IMR-90 (cell line): ENCODE measurements at regions not wholly inside any gene's neighbourhood (a gene's known extent, or its start where the extent isn't known, plus 50 kb on each side); places are given as distances from the start of the nearest gene placed in this dataset.

ENCODE experiments used
- ATAC-seq: fragments of 200-7000 bp; cut with Tn5 transposase; 2 replicates; pipeline ENCODE4 v1.9.1; 2020; ENCODE audit warnings: low read depth, mild to moderate bottlenecking, moderate library complexity
- BruUV-seq: library from RNA; stranded (reverse); fragments of 400-500 nt; replicated peaks from 2 replicates; lab custom pipeline; 2021; lab: Mats Ljungman, UMichigan
- CTCF ChIA-PET: fragments of 300-600 bp; formaldehyde crosslinking; extraction: SDS; loops from one replicate; lab custom pipeline; 2021; ENCODE audit warnings: antibody characterized with exemption; lab: Yijun Ruan, JAX
- POLR2A ChIA-PET: fragments of 300-600 bp; sonication (Branson Sonifier 250); formaldehyde crosslinking; loops from one replicate; lab custom pipeline; 2022; ENCODE audit warnings: antibody characterized with exemption; ENCODE audit not compliant: unreplicated experiment; lab: Charles Lee
- DNase-seq: peaks from one replicate; pipeline ENCODE4 v3.0.0; 2013
- H2AFZ ChIP-seq: replicated peaks from 2 replicates; pipeline ENCODE3; 2013; ENCODE audit warnings: low read length, mild to moderate bottlenecking; ENCODE audit not compliant: poor library complexity
- H2AK5ac ChIP-seq: 2 replicates; pipeline ENCODE4 v1.6.1; 2013; ENCODE audit warnings: low read depth, low read length, inconsistent platforms
- H2AK9ac ChIP-seq: replicated peaks from 2 replicates; pipeline ENCODE3; 2013; ENCODE audit warnings: mild to moderate bottlenecking, low read depth, low read length, moderate library complexity; ENCODE audit not compliant: poor library complexity
- H2BK120ac ChIP-seq: 2 replicates; pipeline ENCODE4 v1.6.1; 2013; ENCODE audit warnings: low read depth, low read length, inconsistent platforms
- H2BK15ac ChIP-seq: 3 replicates; pipeline ENCODE4 v1.6.1; 2013; ENCODE audit warnings: low read depth, low read length, inconsistent platforms
- H2BK20ac ChIP-seq: 2 replicates; pipeline ENCODE4 v1.6.1; 2013; ENCODE audit warnings: low read depth, mild to moderate bottlenecking, inconsistent platforms, low read length, moderate library complexity
- H2BK5ac ChIP-seq: 2 replicates; pipeline ENCODE4 v1.6.1; 2013; ENCODE audit warnings: mild to moderate bottlenecking, low read depth, low read length, inconsistent platforms; ENCODE audit not compliant: poor library complexity, severe bottlenecking
- H3K14ac ChIP-seq: replicated peaks from 2 replicates; pipeline ENCODE4 v1.6.1; 2013; ENCODE audit warnings: low read depth, low read length, inconsistent platforms
- H3K18ac ChIP-seq: 2 replicates; pipeline ENCODE4 v1.6.1; 2013; ENCODE audit warnings: low read depth, low read length, control low read depth
- H3K23ac ChIP-seq: 2 replicates; pipeline ENCODE4 v1.6.1; 2013; ENCODE audit warnings: low read depth, low read length, inconsistent platforms
- H3K27ac ChIP-seq: 2 replicates; pipeline ENCODE4 v1.5.1; 2013; ENCODE audit warnings: mild to moderate bottlenecking, control low read depth, low read length; ENCODE audit not compliant: insufficient read depth
- H3K27me3 ChIP-seq: 2 replicates; pipeline ENCODE4 v1.6.1; 2013; ENCODE audit warnings: low read length; ENCODE audit not compliant: control insufficient read depth, insufficient read depth
- H3K36me3 ChIP-seq: 2 replicates; pipeline ENCODE4 v1.6.1; 2013; ENCODE audit warnings: low read length, mixed read lengths; ENCODE audit not compliant: control insufficient read depth, insufficient read depth
- H3K4ac ChIP-seq: 2 replicates; pipeline ENCODE4 v1.6.1; 2013; ENCODE audit warnings: low read depth, low read length, inconsistent platforms
- H3K4me1 ChIP-seq: 2 replicates; pipeline ENCODE4 v1.6.1; 2013; ENCODE audit warnings: low read length, mixed read lengths; ENCODE audit not compliant: control insufficient read depth, insufficient read depth
- H3K4me2 ChIP-seq: 2 replicates; pipeline ENCODE4 v1.6.1; 2013; ENCODE audit warnings: low read depth, mild to moderate bottlenecking, control low read depth, low read length, moderate library complexity
- H3K4me3 ChIP-seq: 2 replicates; pipeline ENCODE4 v1.5.1; 2013; ENCODE audit warnings: low read depth, mild to moderate bottlenecking, control low read depth, low read length, moderate library complexity; ENCODE audit not compliant: insufficient read depth
- H3K56ac ChIP-seq: 2 replicates; pipeline ENCODE4 v1.6.1; 2013; ENCODE audit warnings: low read length, inconsistent platforms; ENCODE audit not compliant: insufficient read depth; ENCODE audit errors: extremely low read depth
- H3K79me1 ChIP-seq, 2 experiments: 2 replicates each; pipeline ENCODE4 v1.6.1; 2013; ENCODE audit warnings: low read length in 2 of 2, inconsistent platforms in 1 of 2, low read depth in 1 of 2
- H3K9ac ChIP-seq: 2 replicates; pipeline ENCODE4 v1.6.1; 2013; ENCODE audit warnings: low read depth, low read length, control low read depth
- H3K9me1 ChIP-seq: 2 replicates; pipeline ENCODE4 v1.6.1; 2013; ENCODE audit warnings: low read length, inconsistent platforms; ENCODE audit not compliant: insufficient read depth
- H3K9me3 ChIP-seq: 2 replicates; pipeline ENCODE4 v1.6.1; 2013; ENCODE audit warnings: low read length; ENCODE audit not compliant: control insufficient read depth, insufficient read depth
- H4K20me1 ChIP-seq: 2 replicates; pipeline ENCODE4 v1.6.1; 2013; ENCODE audit warnings: low read length, inconsistent platforms; ENCODE audit not compliant: insufficient read depth
- H4K5ac ChIP-seq: 2 replicates; pipeline ENCODE4 v1.6.1; 2013; ENCODE audit warnings: mild to moderate bottlenecking, low read depth, low read length, control low read depth
- H4K8ac ChIP-seq, 2 experiments: 2 replicates each; pipeline ENCODE4 v1.6.1; 2013; ENCODE audit warnings: low read depth in 2 of 2, low read length in 2 of 2, control low read depth in 1 of 2, inconsistent platforms in 1 of 2
- H4K91ac ChIP-seq: 2 replicates; pipeline ENCODE4 v1.6.1; 2013; ENCODE audit warnings: low read depth, low read length, inconsistent platforms; ENCODE audit not compliant: insufficient read depth
- BHLHE40 ChIP-seq: fragments of 150-350 bp; IDR thresholded peaks from 2 replicates; pipeline ENCODE4 v1.6.1; 2016; ENCODE audit warnings: mild to moderate bottlenecking, low read depth, low read length
- CEBPB ChIP-seq: IDR thresholded peaks from 2 replicates; pipeline ENCODE4 v1.6.1; 2012; ENCODE audit warnings: low read depth, low read length, improper control_type of control experiment
- MXI1 ChIP-seq: IDR thresholded peaks from 2 replicates; pipeline ENCODE4 v1.6.1; 2012; ENCODE audit warnings: low read depth, mild to moderate bottlenecking, low read length, moderate library complexity, borderline replicate concordance
- NFE2L2 ChIP-seq: fragments of 150-350 bp; IDR thresholded peaks from 2 replicates; pipeline ENCODE4 v1.6.1; 2016; ENCODE audit warnings: low read depth, mild to moderate bottlenecking, low read length
- RAD21 ChIP-seq: IDR thresholded peaks from 2 replicates; pipeline ENCODE4 v1.6.1; 2012; ENCODE audit warnings: low read length, improper control_type of control experiment
- RCOR1 ChIP-seq: IDR thresholded peaks from 2 replicates; pipeline ENCODE4 v1.6.1; 2012; ENCODE audit warnings: mild to moderate bottlenecking, low read length, improper control_type of control experiment; ENCODE audit not compliant: insufficient replicate concordance
- SMC3 ChIP-seq: fragments of 150-350 bp; IDR thresholded peaks from 2 replicates; pipeline ENCODE4 v1.6.1; 2016; ENCODE audit warnings: low read depth, mild to moderate bottlenecking, antibody characterized with exemption, low read length, moderate library complexity
- WGBS, 2 experiments: methylation state at CpG; one replicate each; pipeline versions ENCODE4 v1.1.5 to v1.1.7; 2013; ENCODE audit warnings: missing lambda C conversion rate in 2 of 2; ENCODE audit not compliant: insufficient read length in 1 of 2; ENCODE audit errors: extremely low coverage in 2 of 2; 5-methylcytosine and 5-hydroxymethylcytosine counted together
- dilution Hi-C: fragments of 300-500 bp; cut with HindIII; formaldehyde crosslinking; loops from one replicate; pipeline ENCODE4 v1.14.3; 2018; ENCODE audit warnings: low sequenced_read_pairs; ENCODE audit not compliant: unreplicated experiment
- in situ Hi-C: fragments of 300-500 bp; cut with MboI; formaldehyde crosslinking; loops from 3 replicates; pipeline ENCODE4 v1.14.3; 2019; ENCODE audit warnings: low sequenced_read_pairs, inconsistent platforms, mixed read lengths
- intact Hi-C: fragments of 100-400 bp; cut with micrococcal nuclease; formaldehyde crosslinking; loops from 2 replicates; pipeline ENCODE4 v1.10.0; 2022
- TF ChIP-seq, protein P1 (sequence below): fragments of 150-350 bp; IDR thresholded peaks from 2 replicates; pipeline ENCODE4 v1.6.1; 2016; ENCODE audit warnings: low read depth, mild to moderate bottlenecking, low read length, moderate library complexity, borderline replicate concordance

DNA sequence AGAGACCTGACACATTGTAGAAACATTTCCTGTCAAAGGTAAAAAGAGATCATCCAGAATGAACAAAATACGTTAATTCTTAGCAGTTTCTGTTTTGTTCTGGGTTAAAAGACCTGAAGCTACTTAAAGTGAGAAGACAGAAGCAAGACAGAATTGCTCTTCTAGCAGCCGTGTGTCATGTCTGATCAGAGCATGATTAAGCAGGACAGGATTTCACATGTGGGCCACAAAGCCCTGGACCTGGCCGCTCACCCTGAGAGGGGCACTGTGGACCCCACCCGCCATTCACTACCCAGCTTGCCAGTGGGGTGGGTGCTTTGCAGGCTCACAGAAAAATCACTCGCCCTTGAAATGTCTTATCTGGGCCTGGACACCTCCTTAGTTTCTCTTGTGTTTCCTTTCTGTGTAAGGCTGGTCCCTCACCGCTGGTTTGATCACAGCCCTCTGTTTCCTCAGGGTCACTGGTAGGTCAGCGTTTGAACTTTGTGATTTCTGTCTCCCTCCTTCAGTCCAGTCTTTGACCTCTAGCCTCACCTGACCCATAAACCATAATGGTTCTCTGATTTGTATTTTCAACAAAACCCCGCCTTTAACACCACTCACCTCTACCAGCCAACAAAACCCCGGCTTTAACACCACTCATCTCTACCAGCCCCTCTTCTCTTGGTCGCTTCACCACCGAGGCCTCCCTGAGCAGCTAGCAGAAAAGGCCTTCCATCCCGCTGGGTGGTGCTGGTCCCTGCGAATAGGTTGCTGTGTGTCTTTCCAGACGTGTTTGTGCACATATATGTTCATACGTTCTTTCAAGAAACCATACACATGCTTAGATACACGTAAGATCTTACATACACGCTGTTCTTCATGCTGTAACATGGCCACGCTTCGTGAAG is 185.0 kb downstream of the OR4M2 start (continued):
- no peak for TF ChIP-seq SMC3

DNA sequence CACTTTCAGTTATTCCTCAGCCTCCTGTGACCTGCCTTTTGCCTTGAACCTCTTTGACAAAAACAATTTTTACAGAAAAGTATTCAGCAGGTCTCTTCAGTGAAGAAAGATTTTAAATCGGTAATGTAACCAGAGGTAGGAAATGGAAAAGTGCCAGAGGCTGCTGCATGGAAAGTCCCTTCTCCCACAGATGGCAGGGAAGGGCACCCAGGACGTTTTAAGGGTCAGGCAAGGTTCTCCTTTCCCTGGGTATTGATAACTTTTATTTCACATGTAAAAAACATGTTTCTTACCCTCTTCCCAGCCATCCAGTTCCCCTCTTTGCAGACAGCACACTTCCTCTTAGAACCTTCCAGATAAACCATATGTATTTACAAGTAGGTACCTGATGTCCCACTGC is 185.6 kb downstream of the OR4M2 start:
- no peak overlapping the region for H3K4me2 ChIP-seq
- no peaks in the 10 kb centered on the region for H3K79me1 ChIP-seq
- no peak overlapping the region for H2AFZ ChIP-seq
- DNase-seq, result no peak
- no peak overlapping the region for H2BK120ac ChIP-seq
- H4K5ac ChIP-seq, result no peak overlapping the region
- intact Hi-C loops (no loop called here), in situ Hi-C loops (no loop called here), dilution Hi-C loops (no loop called here)
- no peaks in the 10 kb centered on the region for H3K4me1 ChIP-seq
- no peak overlapping the region for H2AK5ac ChIP-seq
- no peaks in the 10 kb centered on the region for H3K27me3 ChIP-seq
- peaks cover 28% of the 10 kb centered on the region for H3K9me3 ChIP-seq
- H4K91ac ChIP-seq, result no peak overlapping the region
- no peaks in the 10 kb centered on the region for H3K9me1 ChIP-seq
- H3K4me3 ChIP-seq, result no peak overlapping the region
- BruUV-seq, result no TSS peak
- no peak overlapping the region for H3K27ac ChIP-seq
- no CpG with 5 or more reads among the region's 2 CpGs for WGBS, 2 experiments
- H3K14ac ChIP-seq, result no peak overlapping the region
- H2BK20ac ChIP-seq, result no peak overlapping the region
- no peaks in the 10 kb centered on the region for H4K20me1 ChIP-seq
- TF ChIP-seq, protein P1, sequence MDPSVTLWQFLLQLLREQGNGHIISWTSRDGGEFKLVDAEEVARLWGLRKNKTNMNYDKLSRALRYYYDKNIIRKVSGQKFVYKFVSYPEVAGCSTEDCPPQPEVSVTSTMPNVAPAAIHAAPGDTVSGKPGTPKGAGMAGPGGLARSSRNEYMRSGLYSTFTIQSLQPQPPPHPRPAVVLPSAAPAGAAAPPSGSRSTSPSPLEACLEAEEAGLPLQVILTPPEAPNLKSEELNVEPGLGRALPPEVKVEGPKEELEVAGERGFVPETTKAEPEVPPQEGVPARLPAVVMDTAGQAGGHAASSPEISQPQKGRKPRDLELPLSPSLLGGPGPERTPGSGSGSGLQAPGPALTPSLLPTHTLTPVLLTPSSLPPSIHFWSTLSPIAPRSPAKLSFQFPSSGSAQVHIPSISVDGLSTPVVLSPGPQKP, result no peak
- TF ChIP-seq BHLHE40 (no peak), NFE2L2 (no peak), CEBPB (no peak), RAD21 (no peak), MXI1 (no peak), RCOR1 (no peak)
- H3K18ac ChIP-seq, result no peak overlapping the region
- no peak overlapping the region for H2AK9ac ChIP-seq
- no peak overlapping the region for H3K9ac ChIP-seq
- no peak for ATAC-seq
- no peak overlapping the region for H2BK5ac ChIP-seq
- no peak overlapping the region for H3K4ac ChIP-seq
- CTCF ChIA-PET, result no interaction called here
- no peak overlapping the region for H3K23ac ChIP-seq
- H3K36me3 ChIP-seq, result no peaks in the 10 kb centered on the region
- H2BK15ac ChIP-seq, result no peak overlapping the region
- no peak overlapping the region for H4K8ac ChIP-seq
- POLR2A ChIA-PET, result no interaction called here
- no peak overlapping the region for H3K56ac ChIP-seq
